DND-41 (cell line): ENCODE measurements at regions not wholly inside any gene's neighbourhood (a gene's known extent, or its start where the extent isn't known, plus 50 kb on each side); places are given as distances from the start of the nearest gene placed in this dataset.

Experiments
- EZH2 ChIP-seq: IDR thresholded peaks from 3 replicates; pipeline ENCODE4 v1.6.1; 2012; ENCODE audit warnings: borderline replicate concordance, low read depth, mild to moderate bottlenecking, moderate library complexity, low read length, inconsistent platforms; ENCODE audit not compliant: severe bottlenecking
- TF ChIP-seq, protein P1 (sequence below): IDR thresholded peaks from 2 replicates; pipeline ENCODE4 v1.5.1; 2012; ENCODE audit warnings: borderline replicate concordance, low read length, moderate library complexity, mild to moderate bottlenecking; ENCODE audit not compliant: poor library complexity, severe bottlenecking; ENCODE audit errors: extremely low read depth

- TF ChIP-seq, protein P1, sequence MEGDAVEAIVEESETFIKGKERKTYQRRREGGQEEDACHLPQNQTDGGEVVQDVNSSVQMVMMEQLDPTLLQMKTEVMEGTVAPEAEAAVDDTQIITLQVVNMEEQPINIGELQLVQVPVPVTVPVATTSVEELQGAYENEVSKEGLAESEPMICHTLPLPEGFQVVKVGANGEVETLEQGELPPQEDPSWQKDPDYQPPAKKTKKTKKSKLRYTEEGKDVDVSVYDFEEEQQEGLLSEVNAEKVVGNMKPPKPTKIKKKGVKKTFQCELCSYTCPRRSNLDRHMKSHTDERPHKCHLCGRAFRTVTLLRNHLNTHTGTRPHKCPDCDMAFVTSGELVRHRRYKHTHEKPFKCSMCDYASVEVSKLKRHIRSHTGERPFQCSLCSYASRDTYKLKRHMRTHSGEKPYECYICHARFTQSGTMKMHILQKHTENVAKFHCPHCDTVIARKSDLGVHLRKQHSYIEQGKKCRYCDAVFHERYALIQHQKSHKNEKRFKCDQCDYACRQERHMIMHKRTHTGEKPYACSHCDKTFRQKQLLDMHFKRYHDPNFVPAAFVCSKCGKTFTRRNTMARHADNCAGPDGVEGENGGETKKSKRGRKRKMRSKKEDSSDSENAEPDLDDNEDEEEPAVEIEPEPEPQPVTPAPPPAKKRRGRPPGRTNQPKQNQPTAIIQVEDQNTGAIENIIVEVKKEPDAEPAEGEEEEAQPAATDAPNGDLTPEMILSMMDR = no peak
- TF ChIP-seq EZH2 = no peak
Observed at GRCh38 chr9:25542319-25542718, 135.9 kb downstream of the TUSC1 start.
